ENCODE measurements at regions not wholly inside any gene's neighbourhood (a gene's known extent, or its start where the extent isn't known, plus 50 kb on each side); places are given as distances from the start of the nearest gene placed in this dataset.

DNA sequence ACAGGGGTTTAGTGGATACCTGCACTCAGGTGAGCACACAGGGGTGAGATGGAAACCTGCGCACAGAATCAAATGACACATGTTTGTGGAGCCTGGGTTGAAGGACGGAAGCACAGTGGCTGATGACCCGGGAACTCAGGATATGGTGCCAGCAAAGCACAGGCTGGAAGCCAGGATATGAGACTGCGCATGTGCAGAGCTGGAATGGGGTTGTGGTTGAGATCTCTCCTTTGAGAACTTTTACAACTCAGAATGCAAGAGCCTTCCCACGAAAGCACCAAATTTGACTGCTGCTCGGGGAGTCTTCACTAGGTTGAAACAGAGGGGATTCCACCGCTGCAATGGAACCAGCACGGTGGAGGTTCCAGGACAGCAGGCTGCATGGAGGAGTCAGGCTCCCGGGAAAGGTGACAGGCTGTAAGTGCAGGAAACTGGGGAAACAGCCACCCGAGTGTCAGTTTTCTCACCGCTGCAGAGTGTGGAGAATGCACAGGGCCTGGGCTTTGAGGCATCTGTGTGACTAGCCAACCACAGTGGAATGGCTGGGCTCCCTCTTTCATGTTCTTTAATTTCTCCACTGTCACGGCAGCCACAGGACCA, 133.4 kb upstream of the TCERG1L start:
- TF ChIP-seq POLR2A (IDR thresholded peaks at IDR 0.05) (no peak), CTCF (IDR thresholded peaks at IDR 0.05) (no peak)
- no peaks in the 10 kb centered on the region for H3K36me3 ChIP-seq (ENCODE audit: low read depth, missing control alignments)
- H3K4me3 ChIP-seq = no peak overlapping the region
- DNase-seq = no peak
- intact Hi-C loops (cut with DNase I; ENCODE audit: low total_unique reads) = no loop called here
- no peaks in the 10 kb centered on the region for H3K27me3 ChIP-seq
- no peak overlapping the region for H3K27ac ChIP-seq
- 50 to 55% methylated on average over 12 of the region's 12 CpGs for WGBS, 2 donors
- H3K4me1 ChIP-seq = no peaks in the 10 kb centered on the region
- H3K9me3 ChIP-seq = no peaks in the 10 kb centered on the region

DNA sequence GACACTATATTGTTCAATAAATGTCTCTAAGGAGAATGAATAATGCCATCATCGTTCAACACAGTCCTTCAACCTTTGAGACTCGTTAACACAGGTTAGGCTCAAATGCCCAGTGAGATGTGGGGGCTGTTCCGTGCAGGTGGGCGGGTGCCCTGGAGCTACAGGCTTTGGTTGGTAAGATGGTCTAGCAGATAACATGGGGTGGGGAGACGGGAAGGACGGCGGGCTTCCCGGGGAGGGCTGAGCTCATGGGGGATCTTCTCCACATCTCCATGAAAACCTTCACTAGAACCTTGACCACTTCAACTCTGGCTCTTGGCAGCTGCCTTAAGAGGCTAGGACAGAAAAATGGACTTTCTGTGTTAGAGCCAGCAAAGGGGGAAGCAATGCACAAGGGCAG, 134.1 kb upstream of the TCERG1L start:
- intact Hi-C loops (cut with DNase I; ENCODE audit: low total_unique reads) = no loop called here
- Histone ChIP-seq H3K4me3 (no peak overlapping the region), H3K27me3 (no peaks in the 10 kb centered on the region), H3K4me1 (no peaks in the 10 kb centered on the region), H3K9me3 (no peaks in the 10 kb centered on the region), H3K27ac (no peak overlapping the region), H3K36me3 (ENCODE audit: low read depth, missing control alignments) (no peaks in the 10 kb centered on the region)
- no peak for DNase-seq
- whole genome bisulfite sequencing, 2 donors = 77 to 79% methylated on average over 8 of the region's 8 CpGs
- TF ChIP-seq CTCF (IDR thresholded peaks at IDR 0.05) (no peak), POLR2A (IDR thresholded peaks at IDR 0.05) (no peak)

- no peaks in the 10 kb centered on the region for H3K4me1 ChIP-seq
- no peak overlapping the region for H3K4me3 ChIP-seq
- 89 to 94% methylated on average over 12 of the region's 12 CpGs for WGBS, 2 donors
- H3K27ac ChIP-seq = no peak overlapping the region
- H3K9me3 ChIP-seq = no peaks in the 10 kb centered on the region
- TF ChIP-seq CTCF (IDR thresholded peaks at IDR 0.05) (no peak), POLR2A (IDR thresholded peaks at IDR 0.05) (no peak)
- no peaks in the 10 kb centered on the region for H3K27me3 ChIP-seq
- intact Hi-C loops (cut with DNase I; ENCODE audit: low total_unique reads) = no loop called here
- H3K36me3 ChIP-seq (ENCODE audit: low read depth, missing control alignments) = no peaks in the 10 kb centered on the region
- DNase-seq = no peak
Measured at GRCh38 chr10:131446171-131446570, 134.7 kb upstream of the TCERG1L start.

DNA sequence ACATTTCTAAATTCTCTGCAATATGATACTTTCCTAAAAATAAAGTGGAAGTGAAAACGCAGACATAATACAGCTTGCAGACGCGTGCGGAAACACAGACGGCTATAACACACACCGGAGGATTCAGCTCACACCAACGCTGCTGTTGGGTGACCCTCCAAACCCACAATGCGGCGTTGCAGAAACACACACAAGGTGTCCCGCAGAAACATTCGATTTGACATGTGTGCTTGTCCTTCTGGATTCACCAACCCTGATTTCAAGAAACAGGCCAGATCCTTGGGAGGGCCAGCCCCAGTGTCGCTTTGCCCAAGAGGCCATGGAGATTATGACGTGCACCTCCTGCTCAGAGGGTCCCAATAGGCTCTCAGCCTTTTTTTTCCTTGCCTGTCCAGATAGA, 136.7 kb upstream of the TCERG1L start:
- no peaks in the 10 kb centered on the region for H3K9me3 ChIP-seq
- intact Hi-C loops (cut with DNase I; ENCODE audit: low total_unique reads) = no loop called here
- no peaks in the 10 kb centered on the region for H3K36me3 ChIP-seq (ENCODE audit: low read depth, missing control alignments)
- DNase-seq = no peak
- no peaks in the 10 kb centered on the region for H3K27me3 ChIP-seq
- peaks cover 3% of the 10 kb centered on the region for H3K4me1 ChIP-seq
- no peak overlapping the region for H3K4me3 ChIP-seq
- H3K27ac ChIP-seq = no peak overlapping the region
- TF ChIP-seq POLR2A (IDR thresholded peaks at IDR 0.05) (no peak), CTCF (IDR thresholded peaks at IDR 0.05) (no peak)
- 88 to 92% methylated on average over 13 of the region's 13 CpGs for WGBS, 2 donors

DNA sequence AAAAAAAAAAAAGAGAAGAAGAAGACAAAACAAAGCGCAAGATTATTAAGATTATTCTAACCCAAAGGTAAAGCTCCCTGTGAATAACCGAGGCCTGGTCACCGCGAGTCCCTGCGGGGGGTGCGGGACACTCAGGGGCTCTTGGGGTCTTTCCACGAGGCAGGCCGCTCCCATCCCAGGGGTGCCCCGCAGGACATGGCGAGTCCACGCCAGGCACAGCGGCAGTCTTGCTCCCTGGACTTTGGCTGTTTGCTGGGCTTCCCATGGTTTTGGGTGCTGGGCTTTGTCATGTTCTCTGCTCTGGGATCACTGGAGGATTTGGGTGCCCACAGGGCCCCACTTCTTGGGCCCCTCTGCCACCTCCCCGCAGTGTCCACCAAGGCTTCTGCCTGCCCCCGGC, 137.4 kb upstream of the TCERG1L start:
- Histone ChIP-seq H3K27ac (no peak overlapping the region), H3K27me3 (no peaks in the 10 kb centered on the region), H3K4me1 (peaks cover 10% of the 10 kb centered on the region), H3K36me3 (ENCODE audit: low read depth, missing control alignments) (no peaks in the 10 kb centered on the region), H3K9me3 (no peaks in the 10 kb centered on the region), H3K4me3 (no peak overlapping the region)
- 95% methylated on average over 7 to 14 of the region's 14 CpGs for WGBS, 2 donors
- no peak for DNase-seq
- TF ChIP-seq POLR2A (IDR thresholded peaks at IDR 0.05) = no peak
- no peak for TF ChIP-seq CTCF (IDR thresholded peaks at IDR 0.05)
- intact Hi-C loops (cut with DNase I; ENCODE audit: low total_unique reads) = no loop called here

Data from testis (tissue), 2 donors.